H9 (cell line): ENCODE measurements at regions not wholly inside any gene's neighbourhood (a gene's known extent, or its start where the extent isn't known, plus 50 kb on each side); places are given as distances from the start of the nearest gene placed in this dataset.

Source experiments
- DNase-seq: peaks from one replicate; pipeline ENCODE4 v3.0.0-alpha.2; 2017
- H2AFZ ChIP-seq: one replicate; pipeline ENCODE4 v1.6.1; 2013; ENCODE audit warnings: mild to moderate bottlenecking, low read length, control low read depth, moderate library complexity
- H2AK5ac ChIP-seq: 2 replicates; pipeline ENCODE4 v1.6.1; 2013; ENCODE audit warnings: low read length, control low read depth, mixed read lengths; ENCODE audit not compliant: insufficient read length
- H2BK120ac ChIP-seq: one replicate; pipeline ENCODE4 v1.6.1; 2013; ENCODE audit warnings: low read depth, mild to moderate bottlenecking, low read length, control low read depth, inconsistent platforms; ENCODE audit not compliant: poor library complexity, severe bottlenecking
- H2BK12ac ChIP-seq: 2 replicates; pipeline ENCODE4 v1.6.1; 2013; ENCODE audit warnings: low read length, control low read depth, mixed read lengths, low read depth; ENCODE audit not compliant: insufficient read length
- H2BK15ac ChIP-seq: 2 replicates; pipeline ENCODE4 v1.6.1; 2013; ENCODE audit warnings: low read depth, low read length, control low read depth
- H2BK20ac ChIP-seq: one replicate; pipeline ENCODE4 v1.6.1; 2013; ENCODE audit warnings: low read depth, mild to moderate bottlenecking, low read length, control low read depth, inconsistent platforms; ENCODE audit not compliant: poor library complexity, severe bottlenecking
- H2BK5ac ChIP-seq: 2 replicates; pipeline ENCODE4 v1.6.1; 2013; ENCODE audit warnings: low read length, control low read depth, mixed read lengths; ENCODE audit not compliant: insufficient read length
- H3K14ac ChIP-seq: 2 replicates; pipeline ENCODE4 v1.6.1; 2013; ENCODE audit warnings: low read length, control low read depth; ENCODE audit not compliant: insufficient read depth
- H3K18ac ChIP-seq: 2 replicates; pipeline ENCODE4 v1.6.1; 2013; ENCODE audit warnings: low read depth, mild to moderate bottlenecking, mixed read lengths, low read length, control low read depth; ENCODE audit not compliant: insufficient read length
- H3K23ac ChIP-seq: 2 replicates; pipeline ENCODE4 v1.6.1; 2013; ENCODE audit warnings: low read length, control low read depth, mixed read lengths, low read depth; ENCODE audit not compliant: insufficient read length
- H3K23me2 ChIP-seq: 2 replicates; pipeline ENCODE4 v1.6.1; 2013; ENCODE audit warnings: low read depth, mild to moderate bottlenecking, mixed read lengths, low read length, control low read depth; ENCODE audit not compliant: insufficient read length, poor library complexity, severe bottlenecking
- H3K27ac ChIP-seq: 2 replicates; pipeline ENCODE4 v1.5.1; 2013; ENCODE audit warnings: low read length, control low read depth, mixed read lengths, low read depth; ENCODE audit not compliant: insufficient read length
- H3K27me3 ChIP-seq: 2 replicates; pipeline ENCODE4 v1.6.1; 2013; ENCODE audit warnings: low read length, control low read depth, inconsistent platforms; ENCODE audit not compliant: insufficient read depth
- H3K4ac ChIP-seq: 2 replicates; pipeline ENCODE4 v1.6.1; 2013; ENCODE audit warnings: low read depth, mild to moderate bottlenecking, control low read depth, inconsistent platforms, low read length, moderate library complexity
- H3K4me1 ChIP-seq: 2 replicates; pipeline ENCODE4 v1.6.1; 2013; ENCODE audit warnings: low read length, control low read depth, inconsistent platforms; ENCODE audit not compliant: insufficient read depth
- H3K4me2 ChIP-seq: 2 replicates; pipeline ENCODE4 v1.6.1; 2013; ENCODE audit warnings: low read length, control low read depth, mixed read lengths; ENCODE audit not compliant: insufficient read length, insufficient read depth
- H3K56ac ChIP-seq: 2 replicates; pipeline ENCODE4 v1.6.1; 2013; ENCODE audit warnings: low read depth, mild to moderate bottlenecking, mixed read lengths, low read length, control low read depth; ENCODE audit not compliant: insufficient read length
- H3K79me1 ChIP-seq: 2 replicates; pipeline ENCODE4 v1.6.1; 2013; ENCODE audit warnings: low read depth, mild to moderate bottlenecking, moderate library complexity, low read length, control low read depth, inconsistent platforms; ENCODE audit not compliant: insufficient read depth, poor library complexity, severe bottlenecking
- H3K79me2 ChIP-seq: 2 replicates; pipeline ENCODE4 v1.6.1; 2013; ENCODE audit warnings: low read length, control low read depth, inconsistent platforms; ENCODE audit not compliant: insufficient read depth
- H3K9ac ChIP-seq: 2 replicates; pipeline ENCODE4 v1.6.1; 2013; ENCODE audit warnings: low read length, control low read depth, mixed read lengths; ENCODE audit not compliant: insufficient read length; ENCODE audit errors: extremely low read depth
- H3K9me3 ChIP-seq: one replicate; pipeline ENCODE4 v1.6.1; 2013; ENCODE audit warnings: low read depth, low read length, inconsistent platforms; ENCODE audit not compliant: control insufficient read depth
- H3T11ph ChIP-seq: one replicate; pipeline ENCODE4 v1.6.1; 2013; ENCODE audit warnings: mild to moderate bottlenecking, low read length, control low read depth, inconsistent platforms
- H4K20me1 ChIP-seq: one replicate; pipeline ENCODE4 v1.6.1; 2013; ENCODE audit not compliant: control insufficient read depth, insufficient read length, insufficient read depth
- H4K5ac ChIP-seq: 2 replicates; pipeline ENCODE4 v1.6.1; 2013; ENCODE audit warnings: low read depth, mild to moderate bottlenecking, mixed read lengths, low read length, control low read depth; ENCODE audit not compliant: insufficient read length
- H4K8ac ChIP-seq: replicated peaks from 2 replicates; pipeline ENCODE4 v1.6.1; 2013; ENCODE audit warnings: low read length, control low read depth, mixed read lengths, low read depth; ENCODE audit not compliant: insufficient read length
- H4K91ac ChIP-seq: 2 replicates; pipeline ENCODE4 v1.6.1; 2013; ENCODE audit warnings: low read depth, mild to moderate bottlenecking, moderate library complexity, mixed read lengths, low read length, control low read depth; ENCODE audit not compliant: insufficient read length
- H3K27ac Mint-ChIP-seq, 3 experiments: 2 replicates in 2 of 3; 3 replicates in 1 of 3; pipeline ENCODE4 v1.8.0; 2020 to 2021; ENCODE audit warnings: mixed read lengths in 3 of 3, mild to moderate bottlenecking in 1 of 3, moderate library complexity in 1 of 3
- H3K27me3 Mint-ChIP-seq: 2 replicates; pipeline ENCODE4 v1.8.0; 2021; ENCODE audit warnings: low read depth, mild to moderate bottlenecking, moderate library complexity, mixed read lengths
- H3K36me3 Mint-ChIP-seq, 3 experiments: 2 replicates in 2 of 3; 3 replicates in 1 of 3; pipeline ENCODE4 v1.8.0; 2020 to 2021; ENCODE audit warnings: low read depth in 3 of 3, mixed read lengths in 3 of 3; ENCODE audit not compliant: insufficient read depth in 1 of 3
- H3K4me1 Mint-ChIP-seq, 2 experiments: 2 replicates each; pipeline ENCODE4 v1.8.0; 2020; ENCODE audit warnings: mixed read lengths in 2 of 2
- H3K4me3 Mint-ChIP-seq, 2 experiments: 2 replicates in 1 of 2; 3 replicates in 1 of 2; pipeline ENCODE4 v1.8.0; 2020 to 2021; ENCODE audit warnings: mild to moderate bottlenecking in 2 of 2, mixed read lengths in 2 of 2, moderate library complexity in 1 of 2
- H3K9me3 Mint-ChIP-seq, 2 experiments: 2 replicates in 1 of 2; 3 replicates in 1 of 2; pipeline ENCODE4 v1.8.0; 2020; ENCODE audit warnings: mild to moderate bottlenecking in 2 of 2, mixed read lengths in 2 of 2, moderate library complexity in 1 of 2
- WGBS: extraction: QIAGEN DNeasy Blood & Tissue Kit; methylation state at CpG from one replicate; pipeline ENCODE4 v1.1.7; 2013; ENCODE audit warnings: missing lambda C conversion rate, low lambda C conversion rate, mixed read lengths; ENCODE audit not compliant: insufficient read length; ENCODE audit errors: extremely low coverage; 5-methylcytosine and 5-hydroxymethylcytosine counted together
- TF ChIP-seq, protein P1 (sequence below): fragments of 200-600 bp; sonication (generic); conservative IDR thresholded peaks from 3 replicates; pipeline ENCODE4 v1.8.0; 2021; ENCODE audit warnings: antibody characterized with exemption, mild to moderate bottlenecking

GRCh38 chr4:15343000-15343399, 84.8 kb upstream of the C1QTNF7 start:
- no peaks in the 10 kb centered on the region for H3K9me3 ChIP-seq
- H2BK12ac ChIP-seq, result no peak overlapping the region
- no peak overlapping the region for H2AFZ ChIP-seq
- H3K79me2 ChIP-seq, result no peaks in the 10 kb centered on the region
- H3K4ac ChIP-seq, result no peak overlapping the region
- no peak overlapping the region for H4K8ac ChIP-seq
- Mint-ChIP-seq H3K27me3 (no peaks in the 10 kb centered on the region), H3K27ac (no peak overlapping the region), H3K9me3 (no peaks in the 10 kb centered on the region), H3K36me3 (no peaks in the 10 kb centered on the region), H3K4me1 (peaks cover 5 to 7% of the 10 kb centered on the region in 2 experiments), H3K4me3 (no peak overlapping the region)
- H2AK5ac ChIP-seq, result no peak overlapping the region
- no peak overlapping the region for H4K91ac ChIP-seq
- H2BK15ac ChIP-seq, result no peak overlapping the region
- no peak overlapping the region for H4K5ac ChIP-seq
- TF ChIP-seq, protein P1, sequence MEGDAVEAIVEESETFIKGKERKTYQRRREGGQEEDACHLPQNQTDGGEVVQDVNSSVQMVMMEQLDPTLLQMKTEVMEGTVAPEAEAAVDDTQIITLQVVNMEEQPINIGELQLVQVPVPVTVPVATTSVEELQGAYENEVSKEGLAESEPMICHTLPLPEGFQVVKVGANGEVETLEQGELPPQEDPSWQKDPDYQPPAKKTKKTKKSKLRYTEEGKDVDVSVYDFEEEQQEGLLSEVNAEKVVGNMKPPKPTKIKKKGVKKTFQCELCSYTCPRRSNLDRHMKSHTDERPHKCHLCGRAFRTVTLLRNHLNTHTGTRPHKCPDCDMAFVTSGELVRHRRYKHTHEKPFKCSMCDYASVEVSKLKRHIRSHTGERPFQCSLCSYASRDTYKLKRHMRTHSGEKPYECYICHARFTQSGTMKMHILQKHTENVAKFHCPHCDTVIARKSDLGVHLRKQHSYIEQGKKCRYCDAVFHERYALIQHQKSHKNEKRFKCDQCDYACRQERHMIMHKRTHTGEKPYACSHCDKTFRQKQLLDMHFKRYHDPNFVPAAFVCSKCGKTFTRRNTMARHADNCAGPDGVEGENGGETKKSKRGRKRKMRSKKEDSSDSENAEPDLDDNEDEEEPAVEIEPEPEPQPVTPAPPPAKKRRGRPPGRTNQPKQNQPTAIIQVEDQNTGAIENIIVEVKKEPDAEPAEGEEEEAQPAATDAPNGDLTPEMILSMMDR, result no peak
- H2BK120ac ChIP-seq, result no peak overlapping the region
- no peak overlapping the region for H2BK20ac ChIP-seq
- H3K23me2 ChIP-seq, result no peaks in the 10 kb centered on the region
- H3K79me1 ChIP-seq, result no peaks in the 10 kb centered on the region
- peaks cover 4% of the 10 kb centered on the region; the same call in 1 of the 2 replicates for H3K4me1 ChIP-seq
- no peak overlapping the region for H3K18ac ChIP-seq
- no peak for DNase-seq
- no peak overlapping the region for H3T11ph ChIP-seq
- no peak overlapping the region for H3K9ac ChIP-seq
- H3K4me2 ChIP-seq, result no peak overlapping the region
- H3K27me3 ChIP-seq, result no peaks in the 10 kb centered on the region
- H3K23ac ChIP-seq, result no peak overlapping the region
- no peaks in the 10 kb centered on the region for H4K20me1 ChIP-seq
- no peak overlapping the region for H3K27ac ChIP-seq
- no peak overlapping the region for H2BK5ac ChIP-seq
- no CpG with 5 or more reads among the region's 4 CpGs for WGBS
- no peak overlapping the region for H3K56ac ChIP-seq
- no peak overlapping the region for H3K14ac ChIP-seq
